Right renal cortex interstitium (tissue), 3 donors: ENCODE measurements at regions not wholly inside any gene's neighbourhood (a gene's known extent, or its start where the extent isn't known, plus 50 kb on each side); places are given as distances from the start of the nearest gene placed in this dataset.
"Not testable (repeated sequence)": the region's sequence is repeated elsewhere in the genome, so short reads cannot be mapped to it uniquely, and the experiment has no call there.

ENCODE experiments used
- DNase-seq, 3 donors: peaks; one replicate each; pipeline ENCODE4 v3.0.0-alpha.2; 2013; ENCODE audit warnings: low read depth in 3 of 3, low spot score in 2 of 3

DNA sequence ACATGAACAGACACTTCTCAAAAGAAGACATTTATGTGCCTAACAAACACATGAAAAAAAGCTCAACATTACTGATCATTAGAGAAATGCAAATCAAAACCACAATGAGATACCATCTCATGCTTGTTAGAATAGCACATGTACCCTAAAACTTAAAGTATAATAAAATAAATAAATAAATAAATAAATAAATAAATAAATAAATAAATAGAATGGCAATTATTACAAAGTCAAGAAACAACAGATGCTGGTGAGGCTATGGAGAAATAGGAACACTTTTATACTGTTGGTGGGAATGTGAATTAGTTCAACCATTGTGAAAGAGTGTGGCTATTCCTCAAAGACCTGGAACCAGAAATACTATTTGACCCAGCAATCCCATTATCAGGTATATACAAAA lies 970.6 kb downstream of the NR2F1-AS1 start:
- DNase-seq = not testable (repeated sequence)

DNA sequence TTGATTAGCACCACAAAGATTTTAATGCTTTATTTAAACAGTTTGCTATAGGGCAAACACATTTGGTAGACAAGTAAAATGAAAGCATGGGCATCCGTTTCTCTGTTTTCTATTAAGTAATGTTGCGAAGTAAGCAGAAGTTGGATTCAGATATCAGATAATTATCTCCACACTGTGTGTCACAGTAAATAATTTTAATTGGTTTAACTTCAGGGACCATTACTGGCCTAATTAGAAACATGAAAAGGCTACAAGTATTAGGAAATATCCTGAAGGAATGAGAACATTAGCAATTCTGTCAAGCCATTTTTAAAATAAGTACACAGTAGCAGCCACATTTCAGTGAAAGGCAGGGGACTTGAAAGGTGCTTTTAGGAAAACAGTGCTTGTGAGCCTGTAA lies 975.4 kb downstream of the NR2F1-AS1 start:
- no peak for DNase-seq

DNA sequence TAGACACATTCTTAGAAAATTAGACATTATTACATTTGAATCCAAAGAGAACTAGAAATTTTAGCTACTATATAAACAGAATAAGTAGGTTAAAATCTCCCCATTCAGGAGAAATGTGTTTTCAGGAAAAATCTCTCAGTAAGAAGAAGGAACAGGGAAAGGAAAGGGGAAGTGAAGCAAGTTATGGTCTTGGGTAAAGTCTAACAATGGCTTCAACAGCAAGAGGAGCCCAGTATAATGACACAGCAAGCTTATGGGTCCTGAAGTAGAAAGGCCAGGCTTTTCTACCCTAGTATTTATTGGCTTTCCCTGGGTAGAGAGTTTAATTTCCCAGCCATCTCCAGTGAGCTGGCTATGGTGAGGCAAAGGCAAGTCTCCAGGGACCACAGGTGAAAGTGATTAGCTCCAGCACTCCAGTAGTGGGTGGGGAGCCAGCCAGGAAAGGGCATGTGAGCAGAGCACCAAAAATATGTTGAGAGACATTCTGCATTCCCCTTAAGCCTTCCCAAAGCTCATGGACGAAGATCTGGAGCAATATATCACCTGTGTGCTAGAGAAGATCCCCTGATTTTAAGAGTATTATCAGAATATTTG lies 981.7 kb downstream of the NR2F1-AS1 start:
- no peak for DNase-seq

GRCh38 chr5:92594031-92594430 lies 987.0 kb downstream of the NR2F1-AS1 start:
- DNase-seq = no peak

- no peak for DNase-seq
Measured at GRCh38 chr5:92588876-92589275, 992.1 kb downstream of the NR2F1-AS1 start.

- no peak for DNase-seq
Measured at GRCh38 chr5:92581690-92582089, 999.3 kb downstream of the NR2F1-AS1 start.

GRCh38 chr5:92581249-92581648 lies 999.8 kb downstream of the NR2F1-AS1 start:
- no peak for DNase-seq

DNA sequence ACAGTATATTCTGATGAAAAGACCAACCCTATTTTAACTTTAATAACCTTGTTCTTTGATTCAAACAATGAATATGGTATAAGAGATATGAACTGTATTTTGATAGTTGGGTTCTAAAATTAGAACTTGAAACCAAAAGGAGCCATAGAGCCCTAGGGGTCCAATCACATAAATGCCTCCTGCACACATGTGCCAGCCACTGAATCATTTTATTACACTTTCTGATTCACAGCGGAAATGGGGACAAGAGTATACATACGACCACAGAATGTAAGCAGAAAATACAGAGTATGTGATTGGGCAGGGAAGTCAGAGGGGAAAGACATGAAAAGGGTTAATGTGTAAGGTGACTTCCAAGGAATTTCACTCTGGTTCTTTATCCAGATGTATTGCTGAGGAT lies 1000.2 kb downstream of the NR2F1-AS1 start:
- DNase-seq = no peak

- DNase-seq = no peak
Measured at GRCh38 chr5:92574023-92574422, 1007.0 kb downstream of the NR2F1-AS1 start.

DNA sequence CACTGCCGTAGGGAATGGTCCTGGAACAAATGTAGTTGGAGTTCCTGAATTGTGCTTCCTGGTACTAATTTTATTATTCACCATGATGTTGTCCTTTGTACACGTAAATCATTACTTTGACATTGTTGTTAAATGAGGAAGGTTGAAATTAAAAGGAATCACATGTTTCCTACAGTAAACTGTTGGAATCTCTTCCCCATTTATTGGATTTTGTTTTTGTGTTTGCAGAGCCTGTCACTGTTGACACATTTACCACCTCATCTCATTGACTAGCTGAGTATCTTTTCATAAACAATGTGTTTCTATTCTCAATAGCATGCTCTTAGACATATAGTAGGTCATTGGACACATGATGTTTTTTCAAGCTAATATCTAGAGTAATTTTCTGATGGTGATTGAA lies 1012.5 kb downstream of the NR2F1-AS1 start:
- no peak for DNase-seq

- no peak for DNase-seq
Measured at GRCh38 chr5:92567831-92568450, 1013.1 kb downstream of the NR2F1-AS1 start.

GRCh38 chr5:92566113-92566786 lies 1014.8 kb downstream of the NR2F1-AS1 start:
- no peak for DNase-seq

- DNase-seq = no peak
Measured at GRCh38 chr5:92565673-92566072, 1015.3 kb downstream of the NR2F1-AS1 start.

- DNase-seq = no peak
Measured at GRCh38 chr5:92562065-92562464, 1019.0 kb downstream of the NR2F1-AS1 start.

DNA sequence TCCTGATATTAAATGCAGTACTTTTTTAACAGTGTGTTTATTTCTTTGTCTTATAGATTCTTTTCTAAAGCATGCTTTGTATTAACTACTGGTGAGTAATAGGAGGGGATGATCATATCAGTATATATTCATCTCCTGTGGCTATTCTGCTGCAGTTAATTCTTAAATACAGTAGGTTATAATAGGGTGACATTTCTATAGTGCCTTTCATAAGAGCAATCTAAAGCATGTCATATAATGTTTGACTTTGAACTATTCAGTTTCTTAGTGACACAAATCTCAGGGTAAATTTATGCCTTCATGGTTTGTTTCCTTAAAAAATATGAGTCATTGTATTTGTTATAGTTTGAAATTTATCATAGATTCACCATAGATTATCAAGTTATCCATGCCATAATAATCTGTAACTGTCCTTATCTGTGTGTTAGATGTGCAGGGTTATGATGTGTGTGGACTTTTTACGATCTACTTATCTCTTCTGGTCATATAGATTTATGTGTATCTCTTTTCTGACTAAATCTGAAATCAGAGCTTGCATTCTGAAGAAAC lies 1019.5 kb downstream of the NR2F1-AS1 start:
- DNase-seq = no peak

DNA sequence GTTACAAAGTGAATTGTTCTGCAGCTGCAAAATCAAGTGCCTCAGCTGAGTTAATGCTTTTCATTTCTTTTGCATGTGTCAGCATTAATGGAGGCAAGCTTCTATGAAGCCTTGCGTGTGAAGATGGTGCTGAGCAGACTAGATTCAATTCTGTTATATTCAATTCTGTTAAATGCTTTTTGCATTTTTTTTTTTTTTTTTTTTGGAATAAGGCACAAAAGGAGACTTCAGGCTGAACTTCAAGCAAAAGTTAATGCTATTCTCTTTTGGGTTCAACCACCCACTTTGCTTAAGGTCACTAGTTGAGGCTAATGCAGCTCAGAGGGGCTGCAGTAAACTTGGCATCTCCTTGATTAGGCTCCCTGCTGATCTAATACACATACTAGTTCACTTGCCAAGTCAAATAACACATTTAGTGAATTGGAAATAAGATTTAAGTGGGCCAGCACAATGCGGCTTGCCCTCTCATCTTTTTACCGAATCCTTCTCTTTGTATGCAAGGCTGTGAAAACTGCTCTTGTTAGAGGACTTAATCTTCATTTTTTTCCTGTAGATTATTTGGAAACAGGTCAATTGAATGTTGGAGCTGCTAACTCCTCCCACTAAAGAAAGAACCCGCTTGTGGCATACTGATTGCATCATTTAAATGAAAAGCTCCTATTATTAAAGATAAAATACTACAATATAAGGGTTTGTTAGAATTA lies 1020.2 kb downstream of the NR2F1-AS1 start:
- no peak for DNase-seq

- DNase-seq = no peak
Measured at GRCh38 chr5:92559781-92560180, 1021.2 kb downstream of the NR2F1-AS1 start.

GRCh38 chr5:92559331-92559730 lies 1021.7 kb downstream of the NR2F1-AS1 start:
- no peak for DNase-seq

- no peak for DNase-seq
Measured at GRCh38 chr5:92556747-92557146, 1024.3 kb downstream of the NR2F1-AS1 start.

DNA sequence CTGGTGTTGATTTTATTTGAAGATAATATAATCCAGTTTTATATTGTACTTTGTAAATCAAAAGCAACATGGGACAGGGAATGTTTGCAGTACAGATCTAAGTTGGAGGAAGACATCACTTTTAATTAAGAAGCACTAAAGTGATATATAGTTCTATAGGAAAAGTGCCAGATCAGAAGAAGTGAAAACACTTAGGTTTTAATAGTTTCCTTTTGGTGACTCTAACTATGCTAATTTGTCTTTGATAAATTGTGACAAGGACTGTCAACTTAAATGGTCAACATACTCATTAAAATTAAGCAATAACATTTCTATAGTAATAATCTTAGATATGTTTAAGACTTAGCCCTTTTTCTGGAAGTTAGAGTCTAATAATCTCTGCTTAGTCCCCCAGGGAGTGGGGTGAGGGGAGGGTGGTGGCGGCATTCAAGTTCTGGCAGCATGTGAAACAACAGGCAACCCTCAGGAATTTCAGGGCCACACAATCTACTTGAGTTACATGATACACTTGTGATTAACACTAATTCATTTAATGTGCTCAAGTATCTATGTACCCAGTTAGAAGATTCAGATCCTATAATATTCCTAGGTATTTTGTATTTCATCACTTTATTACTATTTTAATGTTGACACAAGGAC lies 1026.5 kb downstream of the NR2F1-AS1 start:
- DNase-seq = no peak

DNA sequence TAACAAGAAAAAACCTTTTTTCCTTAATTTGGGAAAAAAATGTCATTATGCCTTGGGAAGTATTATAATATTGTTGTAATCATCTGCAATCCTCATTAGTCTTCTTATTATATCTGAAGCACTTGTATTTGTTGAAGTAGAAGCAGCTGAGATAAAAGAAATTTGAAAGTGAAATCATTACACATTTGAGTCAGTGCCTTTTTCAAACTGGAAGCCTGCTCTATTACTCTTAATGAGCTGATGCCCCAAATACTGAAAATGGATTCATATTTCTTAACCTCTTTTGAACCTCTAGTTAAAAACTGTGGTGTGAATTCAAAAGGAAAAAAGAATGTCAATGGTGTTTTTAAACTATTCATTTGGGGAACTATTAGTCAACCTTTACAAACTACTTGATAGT lies 1027.7 kb downstream of the NR2F1-AS1 start:
- DNase-seq = no peak
